GM21619 (cell line): ENCODE measurements at regions not wholly inside any gene's neighbourhood (a gene's known extent, or its start where the extent isn't known, plus 50 kb on each side); places are given as distances from the start of the nearest gene placed in this dataset.
"Not testable (repeated sequence)": the region's sequence is repeated elsewhere in the genome, so short reads cannot be mapped to it uniquely, and the experiment has no call there.

Experiments
- ATAC-seq: cut with Tn5 transposase; IDR thresholded peaks from one replicate; pipeline ENCODE4 v1.9.1; 2021; ENCODE audit not compliant: unreplicated experiment

DNA sequence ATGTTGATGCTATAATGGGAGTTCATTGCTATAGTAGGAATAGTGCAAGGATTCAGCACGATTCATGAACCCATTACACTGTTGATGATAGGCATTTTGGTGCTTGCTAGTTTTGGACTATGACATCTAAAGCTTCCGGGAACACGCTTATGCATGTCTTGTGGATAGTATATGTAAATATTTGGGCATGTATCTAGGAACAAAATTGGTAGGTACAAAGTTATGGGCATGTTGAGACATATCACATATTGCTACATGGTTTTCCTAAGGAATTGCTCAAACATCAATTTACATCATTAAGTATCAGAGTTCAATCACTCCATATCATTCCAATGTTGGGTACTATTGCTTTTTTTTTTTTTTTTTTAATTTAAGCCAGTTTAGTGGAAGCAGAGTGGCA lies 1103.2 kb downstream of the TBC1D22A start:
- no peak for ATAC-seq

- ATAC-seq: no peak
Measured at GRCh38 chr22:47862394-47862793, 1099.9 kb downstream of the TBC1D22A start.

DNA sequence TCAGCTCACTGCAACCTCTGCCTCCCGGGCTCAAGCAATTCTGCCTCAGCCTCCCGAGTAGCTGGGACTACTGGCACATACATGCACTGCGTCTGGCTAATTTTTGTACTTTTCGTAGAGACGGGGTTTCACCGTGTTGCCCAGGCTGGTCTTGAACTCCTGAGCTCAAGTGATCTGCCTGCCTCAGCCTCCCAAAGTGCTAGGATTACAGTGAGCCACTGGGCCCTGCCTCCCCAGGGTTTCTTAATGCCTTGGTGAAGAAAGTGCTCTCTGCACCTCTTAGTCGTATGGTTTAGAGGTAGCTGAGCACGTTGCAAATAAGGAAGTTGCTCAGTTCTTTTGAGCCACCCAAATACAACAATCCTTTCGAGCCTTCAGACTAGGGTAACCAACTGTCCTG lies 1098.5 kb downstream of the TBC1D22A start:
- ATAC-seq: not testable (repeated sequence)

GRCh38 chr22:47859881-47860525 lies 1097.6 kb downstream of the TBC1D22A start:
- ATAC-seq: no peak

DNA sequence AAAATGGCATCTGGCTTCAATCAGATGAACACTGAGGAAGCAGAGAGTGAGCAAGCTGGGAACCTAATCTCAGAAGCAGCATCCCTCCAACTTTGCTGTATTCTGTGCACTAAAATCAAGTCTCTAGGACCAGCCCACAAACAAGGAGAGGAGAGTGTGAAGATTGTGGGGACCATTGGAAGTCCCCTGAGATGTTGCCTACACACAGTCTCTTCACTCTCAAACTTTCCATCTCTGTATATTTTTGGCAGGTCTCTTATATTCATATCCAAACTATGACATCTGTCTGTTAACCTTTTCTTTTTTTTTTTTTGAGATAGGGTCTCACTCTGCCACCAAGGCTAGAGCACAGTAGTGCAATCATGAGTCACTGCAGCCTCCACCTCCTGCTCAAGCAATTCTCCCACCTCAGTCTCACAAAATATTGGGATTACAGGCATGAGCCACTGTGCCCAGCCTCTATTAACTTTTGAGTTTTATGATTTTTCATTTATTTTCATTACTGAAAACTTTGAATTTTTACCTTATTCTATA lies 1096.4 kb downstream of the TBC1D22A start:
- no peak for ATAC-seq

DNA sequence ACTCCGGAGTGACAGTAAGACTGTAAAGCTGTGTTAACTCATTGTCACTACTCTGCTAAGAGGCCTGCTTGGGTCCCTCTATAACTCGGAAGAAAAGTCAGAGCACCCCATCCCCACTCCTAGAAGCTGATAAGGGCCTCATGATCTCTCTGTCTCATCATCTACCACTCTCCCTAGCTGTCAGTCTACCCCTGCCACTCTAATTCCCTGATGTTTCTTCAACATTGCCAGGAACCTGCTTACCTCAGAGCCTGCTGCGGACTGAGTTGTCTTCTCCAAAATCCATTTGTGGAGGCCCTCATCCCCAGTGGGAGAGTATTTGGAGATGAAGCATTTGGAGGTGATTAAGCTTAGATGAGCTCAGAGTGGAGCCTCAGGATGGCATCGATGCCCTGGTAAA lies 1092.2 kb downstream of the TBC1D22A start:
- ATAC-seq: no peak

- ATAC-seq: no peak
Measured at GRCh38 chr22:47854251-47854650, 1091.8 kb downstream of the TBC1D22A start.

DNA sequence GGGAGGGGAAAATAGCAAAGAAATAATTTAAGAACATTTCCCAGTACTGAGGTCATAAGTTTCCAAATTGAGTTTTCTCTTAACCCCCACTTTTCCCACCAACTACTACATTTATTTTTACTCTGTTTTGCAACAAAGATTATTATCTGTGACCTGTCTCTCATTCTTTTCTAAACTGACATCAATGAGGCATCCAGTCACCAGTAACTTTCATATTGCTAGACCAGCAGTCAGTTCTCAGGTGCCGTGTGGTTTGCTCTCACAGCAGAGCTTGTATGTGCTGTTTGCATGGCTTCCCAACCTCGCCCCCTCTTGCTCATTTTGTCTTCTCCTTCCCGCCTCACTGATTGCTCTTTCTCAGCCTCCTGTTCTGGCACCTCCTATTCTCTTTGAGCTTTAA lies 1091.3 kb downstream of the TBC1D22A start:
- no peak for ATAC-seq

DNA sequence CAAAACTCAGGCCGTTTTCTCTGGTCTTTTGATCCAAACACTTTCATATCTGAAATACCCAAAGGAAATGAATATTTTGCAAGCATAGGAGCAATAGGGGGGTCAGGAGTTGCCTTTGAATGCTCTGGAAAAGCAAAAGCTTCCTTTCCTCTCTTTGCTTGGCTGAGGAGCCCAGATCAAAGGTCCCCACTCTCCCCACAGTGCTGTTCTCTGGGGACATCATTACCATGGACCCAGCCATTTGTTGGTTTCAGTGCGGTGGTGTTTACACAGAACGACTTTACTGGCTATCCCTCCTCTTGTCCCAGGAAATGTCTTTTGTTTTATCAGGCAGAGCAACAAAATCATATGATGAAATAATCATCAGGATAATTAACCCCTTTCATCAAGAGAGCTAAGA lies 1089.1 kb downstream of the TBC1D22A start:
- no peak for ATAC-seq

DNA sequence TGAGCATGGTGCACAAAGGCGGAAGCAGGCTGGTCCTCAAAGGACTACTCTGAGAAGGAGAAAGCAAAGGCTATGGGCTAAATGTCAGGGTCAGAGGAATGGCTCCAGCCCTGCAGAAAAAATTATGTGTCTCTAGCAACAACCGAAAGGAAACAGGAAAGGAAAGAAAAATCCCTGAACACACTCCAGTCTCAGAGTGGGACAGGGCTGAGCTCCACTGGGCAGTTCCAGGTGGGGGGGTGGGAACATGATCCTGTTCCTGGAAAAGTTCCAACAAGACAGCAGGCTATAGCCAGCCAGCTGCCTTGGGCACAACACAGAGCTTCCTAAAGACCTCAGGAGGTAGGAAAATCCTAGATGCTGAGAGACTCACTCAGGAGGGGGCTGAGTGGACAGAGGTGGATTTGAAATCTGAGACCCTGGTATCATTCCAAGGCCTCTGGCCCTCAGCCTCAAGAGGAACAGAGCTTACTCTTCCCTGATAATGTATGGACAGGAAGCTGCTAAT lies 1088.2 kb downstream of the TBC1D22A start:
- no peak for ATAC-seq

GRCh38 chr22:47849576-47849975 lies 1087.1 kb downstream of the TBC1D22A start:
- ATAC-seq: no peak

GRCh38 chr22:47848184-47848920 lies 1085.9 kb downstream of the TBC1D22A start:
- ATAC-seq: no peak

DNA sequence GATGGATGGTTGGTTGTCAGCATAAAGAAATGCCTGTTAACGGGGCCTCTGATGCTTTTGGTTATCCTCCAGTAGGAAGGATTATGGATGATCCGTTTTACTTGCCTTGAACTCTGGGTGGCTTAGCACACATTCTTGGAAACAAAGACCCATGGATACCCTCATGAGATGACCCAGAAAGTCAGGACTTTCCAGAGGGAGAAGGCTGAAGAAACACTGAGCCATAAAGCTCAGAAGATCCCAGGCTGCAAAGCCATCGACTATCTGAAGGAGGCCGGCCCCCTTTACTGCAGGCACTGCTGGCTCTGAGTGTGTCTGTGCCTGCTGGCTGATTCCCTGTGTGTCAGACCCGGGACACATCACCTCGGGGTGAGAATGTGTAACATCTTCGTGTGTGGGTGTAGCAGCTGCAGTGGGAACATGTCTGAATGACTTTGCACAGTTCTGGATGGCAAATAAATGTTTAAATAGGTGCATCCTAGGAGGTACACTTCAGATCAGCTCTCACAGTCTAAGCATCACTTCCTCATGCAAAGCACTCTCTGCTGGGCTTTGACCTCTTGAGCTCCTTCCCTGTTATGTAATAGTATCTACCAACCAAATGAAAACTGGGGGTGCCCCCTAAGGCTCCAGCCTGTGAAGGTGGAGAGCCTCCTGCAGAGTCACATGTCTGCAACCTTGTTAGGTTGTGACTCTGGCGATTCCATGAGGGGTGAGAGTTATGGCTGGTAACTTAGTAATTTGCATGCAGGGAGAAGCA lies 1084.9 kb downstream of the TBC1D22A start:
- ATAC-seq: no peak

DNA sequence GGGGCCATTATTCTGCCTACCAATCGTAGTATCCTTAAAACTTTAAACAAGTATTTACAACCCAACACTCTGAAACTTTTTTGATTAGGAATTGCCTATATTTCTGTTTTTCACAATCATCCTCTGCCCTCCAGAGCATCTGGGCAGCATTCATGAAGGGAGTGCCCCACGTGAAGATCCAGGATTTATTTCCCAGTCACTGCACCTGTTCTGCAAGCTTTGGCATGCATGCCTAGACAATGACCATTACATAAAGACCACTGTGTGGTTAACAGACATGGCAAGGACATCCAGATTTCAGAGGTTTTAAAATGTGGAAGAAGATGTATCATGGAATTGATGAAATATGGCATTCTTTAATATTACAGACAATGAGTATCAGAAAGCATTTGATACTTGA lies 1083.8 kb downstream of the TBC1D22A start:
- ATAC-seq: no peak

- no peak for ATAC-seq
Measured at GRCh38 chr22:47842119-47842518, 1079.7 kb downstream of the TBC1D22A start.

DNA sequence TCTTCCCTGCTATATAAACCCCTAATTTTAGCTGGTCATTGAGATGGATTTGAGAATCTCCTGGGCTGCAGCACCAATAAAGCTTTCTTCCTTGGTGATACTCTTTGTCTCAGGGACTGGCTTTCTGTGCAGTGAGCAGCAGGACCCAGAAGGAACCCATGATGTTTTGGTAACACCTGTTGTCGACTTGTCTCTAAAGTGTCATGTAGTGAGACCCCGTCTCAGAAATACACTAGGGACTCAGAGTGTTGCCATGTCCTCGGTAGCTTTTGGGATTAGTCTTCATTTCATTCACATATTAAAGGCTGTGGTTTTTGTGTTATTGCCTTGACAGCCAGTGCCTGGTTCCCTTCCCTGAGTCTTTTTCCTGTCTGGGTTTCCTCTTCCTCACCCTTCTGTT lies 1078.7 kb downstream of the TBC1D22A start:
- ATAC-seq: no peak

DNA sequence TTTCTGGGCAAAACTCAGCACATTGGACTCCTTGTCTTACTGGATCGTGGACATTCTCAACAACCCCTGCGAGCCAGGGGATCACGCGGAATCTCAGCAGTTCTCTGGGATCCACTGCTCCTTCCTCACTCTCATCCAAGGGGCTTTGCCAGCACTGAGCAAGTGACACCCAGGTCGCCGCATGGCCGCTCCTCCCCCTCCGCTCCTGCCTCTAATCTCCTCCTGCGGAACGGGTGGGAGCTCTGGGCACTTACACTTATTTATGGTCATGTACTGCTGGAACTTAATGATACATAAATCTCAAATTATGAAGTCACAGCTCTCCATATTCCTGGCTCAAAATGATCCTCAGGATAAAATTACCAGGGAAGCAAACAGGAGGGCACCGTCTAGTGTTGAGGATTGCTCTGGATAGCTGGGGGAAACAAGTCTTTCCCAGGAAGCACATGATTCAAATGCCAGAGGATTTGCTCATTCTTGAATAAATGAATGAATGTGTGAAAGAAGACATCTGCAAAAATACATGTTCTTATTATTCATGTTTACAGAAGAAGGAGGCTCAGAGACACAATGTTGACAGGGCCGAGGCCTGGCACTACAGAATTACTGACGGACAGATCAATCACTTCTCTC lies 1077.3 kb downstream of the TBC1D22A start:
- no peak for ATAC-seq

DNA sequence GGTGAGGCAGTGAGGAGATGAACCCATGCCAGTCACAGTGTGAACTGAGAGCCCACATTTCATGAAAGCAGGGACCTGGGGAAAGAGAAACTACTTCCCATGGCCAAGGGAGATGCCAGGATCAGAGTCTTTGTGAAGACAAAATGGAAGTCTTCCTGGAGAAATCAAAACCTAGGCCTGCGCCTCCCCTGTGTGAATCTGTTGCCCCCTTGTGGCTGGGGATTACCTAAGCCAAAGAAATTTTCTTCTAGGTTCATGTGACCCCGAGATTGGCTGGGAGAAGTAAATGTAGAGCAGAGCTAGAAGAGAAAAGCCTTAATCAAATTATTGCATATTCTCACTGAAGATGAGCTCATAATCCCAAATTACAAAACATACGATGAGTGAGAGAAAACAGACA lies 1075.3 kb downstream of the TBC1D22A start:
- no peak for ATAC-seq

GRCh38 chr22:47836957-47837356 lies 1074.5 kb downstream of the TBC1D22A start:
- ATAC-seq: no peak

GRCh38 chr22:47835726-47836125 lies 1073.3 kb downstream of the TBC1D22A start:
- no peak for ATAC-seq

DNA sequence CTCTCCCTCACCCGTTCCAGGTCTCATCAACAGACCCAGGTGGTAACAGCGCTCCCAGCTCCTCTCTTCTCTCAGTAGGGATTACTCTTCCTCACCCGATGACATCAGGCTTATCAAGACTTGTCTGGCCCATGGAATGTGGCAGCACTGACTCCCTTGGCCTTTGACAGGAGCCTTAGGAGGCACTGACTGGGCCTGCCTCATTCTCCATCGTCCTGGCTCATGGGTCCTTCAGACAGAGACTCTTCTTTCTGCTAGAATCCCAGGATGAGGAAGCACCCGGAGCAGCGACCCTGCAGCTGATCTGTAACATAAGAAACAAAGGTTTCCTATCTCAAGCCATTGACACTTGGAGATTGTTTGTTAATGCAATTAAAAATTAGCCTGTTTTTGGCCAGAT lies 1063.6 kb downstream of the TBC1D22A start:
- ATAC-seq: no peak
